ENCODE measurements at regions not wholly inside any gene's neighbourhood (a gene's known extent, or its start where the extent isn't known, plus 50 kb on each side); places are given as distances from the start of the nearest gene placed in this dataset.

- Mint-ChIP-seq H3K27me3 (ENCODE audit: low read depth) (no peaks in the 10 kb centered on the region), H3K36me3 (no peaks in the 10 kb centered on the region), H3K4me3 (no peak overlapping the region), H3K27ac (no peak overlapping the region), H3K9me3 (no peaks in the 10 kb centered on the region), H3K4me1 (no peaks in the 10 kb centered on the region)
- ChIA-PET CTCF (no interaction called here), POLR2A (no interaction called here)
- TF ChIP-seq, protein P1, sequence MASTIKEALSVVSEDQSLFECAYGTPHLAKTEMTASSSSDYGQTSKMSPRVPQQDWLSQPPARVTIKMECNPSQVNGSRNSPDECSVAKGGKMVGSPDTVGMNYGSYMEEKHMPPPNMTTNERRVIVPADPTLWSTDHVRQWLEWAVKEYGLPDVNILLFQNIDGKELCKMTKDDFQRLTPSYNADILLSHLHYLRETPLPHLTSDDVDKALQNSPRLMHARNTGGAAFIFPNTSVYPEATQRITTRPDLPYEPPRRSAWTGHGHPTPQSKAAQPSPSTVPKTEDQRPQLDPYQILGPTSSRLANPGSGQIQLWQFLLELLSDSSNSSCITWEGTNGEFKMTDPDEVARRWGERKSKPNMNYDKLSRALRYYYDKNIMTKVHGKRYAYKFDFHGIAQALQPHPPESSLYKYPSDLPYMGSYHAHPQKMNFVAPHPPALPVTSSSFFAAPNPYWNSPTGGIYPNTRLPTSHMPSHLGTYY (CRISPR knock-in tag; IDR thresholded peaks at IDR 0.05), result no peak
- TF ChIP-seq CREM (CRISPR knock-in tag; IDR thresholded peaks at IDR 0.05) (no peak), CBFB (CRISPR knock-in tag; IDR thresholded peaks at IDR 0.05; ENCODE audit: low read depth) (no peak), KAT7 (CRISPR knock-in tag; IDR thresholded peaks at IDR 0.05; ENCODE audit: borderline replicate concordance) (no peak), ETV6 (CRISPR knock-in tag; IDR thresholded peaks at IDR 0.05) (no peak), ZNF396 (CRISPR knock-in tag; IDR thresholded peaks at IDR 0.05; ENCODE audit: borderline replicate concordance) (no peak), NR1H2 (CRISPR knock-in tag; IDR thresholded peaks at IDR 0.05) (no peak), HMGXB4 (CRISPR knock-in tag; IDR thresholded peaks at IDR 0.05) (no peak), ARID4B (CRISPR knock-in tag; IDR thresholded peaks at IDR 0.05; ENCODE audit: borderline replicate concordance) (no peak), SMAD3 (CRISPR knock-in tag; IDR thresholded peaks at IDR 0.05; ENCODE audit: borderline replicate concordance) (no peak), TP53 (CRISPR knock-in tag; IDR thresholded peaks at IDR 0.05) (no peak), MYBL2 (CRISPR knock-in tag; IDR thresholded peaks at IDR 0.05) (no peak), GRHL2 (CRISPR knock-in tag; IDR thresholded peaks at IDR 0.05; ENCODE audit: insufficient replicate concordance, severe bottlenecking) (no peak)
- TF ChIP-seq, protein P2, sequence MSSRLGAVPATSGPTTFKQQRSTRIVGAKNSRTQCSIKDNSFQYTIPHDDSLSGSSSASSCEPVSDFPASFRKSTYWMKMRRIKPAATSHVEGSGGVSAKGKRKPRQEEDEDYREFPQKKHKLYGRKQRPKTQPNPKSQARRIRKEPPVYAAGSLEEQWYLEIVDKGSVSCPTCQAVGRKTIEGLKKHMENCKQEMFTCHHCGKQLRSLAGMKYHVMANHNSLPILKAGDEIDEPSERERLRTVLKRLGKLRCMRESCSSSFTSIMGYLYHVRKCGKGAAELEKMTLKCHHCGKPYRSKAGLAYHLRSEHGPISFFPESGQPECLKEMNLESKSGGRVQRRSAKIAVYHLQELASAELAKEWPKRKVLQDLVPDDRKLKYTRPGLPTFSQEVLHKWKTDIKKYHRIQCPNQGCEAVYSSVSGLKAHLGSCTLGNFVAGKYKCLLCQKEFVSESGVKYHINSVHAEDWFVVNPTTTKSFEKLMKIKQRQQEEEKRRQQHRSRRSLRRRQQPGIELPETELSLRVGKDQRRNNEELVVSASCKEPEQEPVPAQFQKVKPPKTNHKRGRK (CRISPR knock-in tag; IDR thresholded peaks at IDR 0.05; ENCODE audit: borderline replicate concordance), result no peak
- TF ChIP-seq, protein P3, sequence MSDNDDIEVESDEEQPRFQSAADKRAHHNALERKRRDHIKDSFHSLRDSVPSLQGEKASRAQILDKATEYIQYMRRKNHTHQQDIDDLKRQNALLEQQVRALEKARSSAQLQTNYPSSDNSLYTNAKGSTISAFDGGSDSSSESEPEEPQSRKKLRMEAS (CRISPR knock-in tag; IDR thresholded peaks at IDR 0.05), result no peak
- TF ChIP-seq, protein P4, sequence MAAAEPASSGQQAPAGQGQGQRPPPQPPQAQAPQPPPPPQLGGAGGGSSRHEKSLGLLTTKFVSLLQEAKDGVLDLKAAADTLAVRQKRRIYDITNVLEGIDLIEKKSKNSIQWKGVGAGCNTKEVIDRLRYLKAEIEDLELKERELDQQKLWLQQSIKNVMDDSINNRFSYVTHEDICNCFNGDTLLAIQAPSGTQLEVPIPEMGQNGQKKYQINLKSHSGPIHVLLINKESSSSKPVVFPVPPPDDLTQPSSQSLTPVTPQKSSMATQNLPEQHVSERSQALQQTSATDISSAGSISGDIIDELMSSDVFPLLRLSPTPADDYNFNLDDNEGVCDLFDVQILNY (CRISPR knock-in tag; IDR thresholded peaks at IDR 0.05), result no peak
- TF ChIP-seq, protein P5, sequence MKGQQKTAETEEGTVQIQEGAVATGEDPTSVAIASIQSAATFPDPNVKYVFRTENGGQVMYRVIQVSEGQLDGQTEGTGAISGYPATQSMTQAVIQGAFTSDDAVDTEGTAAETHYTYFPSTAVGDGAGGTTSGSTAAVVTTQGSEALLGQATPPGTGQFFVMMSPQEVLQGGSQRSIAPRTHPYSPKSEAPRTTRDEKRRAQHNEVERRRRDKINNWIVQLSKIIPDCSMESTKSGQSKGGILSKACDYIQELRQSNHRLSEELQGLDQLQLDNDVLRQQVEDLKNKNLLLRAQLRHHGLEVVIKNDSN (CRISPR knock-in tag; IDR thresholded peaks at IDR 0.05), result no peak
- TF ChIP-seq, protein P6, sequence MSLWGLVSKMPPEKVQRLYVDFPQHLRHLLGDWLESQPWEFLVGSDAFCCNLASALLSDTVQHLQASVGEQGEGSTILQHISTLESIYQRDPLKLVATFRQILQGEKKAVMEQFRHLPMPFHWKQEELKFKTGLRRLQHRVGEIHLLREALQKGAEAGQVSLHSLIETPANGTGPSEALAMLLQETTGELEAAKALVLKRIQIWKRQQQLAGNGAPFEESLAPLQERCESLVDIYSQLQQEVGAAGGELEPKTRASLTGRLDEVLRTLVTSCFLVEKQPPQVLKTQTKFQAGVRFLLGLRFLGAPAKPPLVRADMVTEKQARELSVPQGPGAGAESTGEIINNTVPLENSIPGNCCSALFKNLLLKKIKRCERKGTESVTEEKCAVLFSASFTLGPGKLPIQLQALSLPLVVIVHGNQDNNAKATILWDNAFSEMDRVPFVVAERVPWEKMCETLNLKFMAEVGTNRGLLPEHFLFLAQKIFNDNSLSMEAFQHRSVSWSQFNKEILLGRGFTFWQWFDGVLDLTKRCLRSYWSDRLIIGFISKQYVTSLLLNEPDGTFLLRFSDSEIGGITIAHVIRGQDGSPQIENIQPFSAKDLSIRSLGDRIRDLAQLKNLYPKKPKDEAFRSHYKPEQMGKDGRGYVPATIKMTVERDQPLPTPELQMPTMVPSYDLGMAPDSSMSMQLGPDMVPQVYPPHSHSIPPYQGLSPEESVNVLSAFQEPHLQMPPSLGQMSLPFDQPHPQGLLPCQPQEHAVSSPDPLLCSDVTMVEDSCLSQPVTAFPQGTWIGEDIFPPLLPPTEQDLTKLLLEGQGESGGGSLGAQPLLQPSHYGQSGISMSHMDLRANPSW (CRISPR knock-in tag; conservative IDR thresholded peaks at IDR 0.05; ENCODE audit: low read depth), result no peak
- TF ChIP-seq, protein P7, sequence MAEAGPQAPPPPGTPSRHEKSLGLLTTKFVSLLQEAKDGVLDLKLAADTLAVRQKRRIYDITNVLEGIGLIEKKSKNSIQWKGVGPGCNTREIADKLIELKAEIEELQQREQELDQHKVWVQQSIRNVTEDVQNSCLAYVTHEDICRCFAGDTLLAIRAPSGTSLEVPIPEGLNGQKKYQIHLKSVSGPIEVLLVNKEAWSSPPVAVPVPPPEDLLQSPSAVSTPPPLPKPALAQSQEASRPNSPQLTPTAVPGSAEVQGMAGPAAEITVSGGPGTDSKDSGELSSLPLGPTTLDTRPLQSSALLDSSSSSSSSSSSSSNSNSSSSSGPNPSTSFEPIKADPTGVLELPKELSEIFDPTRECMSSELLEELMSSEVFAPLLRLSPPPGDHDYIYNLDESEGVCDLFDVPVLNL (CRISPR knock-in tag; IDR thresholded peaks at IDR 0.05; ENCODE audit: borderline replicate concordance, low read depth), result no peak
- no peak for ATAC-seq
- DNase-seq (ENCODE audit: low spot score), result no peak
Observed at GRCh38 chr1:213417225-213417820, 366.3 kb downstream of the RPS6KC1 start.
